GM13976 (cell line): ENCODE measurements at regions not wholly inside any gene's neighbourhood (a gene's known extent, or its start where the extent isn't known, plus 50 kb on each side); places are given as distances from the start of the nearest gene placed in this dataset.

Experiments used
- DNase-seq: peaks from one replicate; pipeline ENCODE4 v3.0.0; 2012; ENCODE audit warnings: low spot score
- in situ Hi-C: fragments of 300-500 bp; cut with MboI; formaldehyde crosslinking; loops from one replicate; pipeline ENCODE4 v1.12.0; 2022; ENCODE audit warnings: low sequenced_read_pairs, mixed read lengths, inconsistent platforms; ENCODE audit not compliant: unreplicated experiment
- TF ChIP-seq, protein P1 (sequence below): IDR thresholded peaks from 2 replicates; pipeline ENCODE4 v1.5.1; 2012; ENCODE audit warnings: borderline replicate concordance, mild to moderate bottlenecking; ENCODE audit not compliant: insufficient read depth; ENCODE audit errors: extremely low read depth, missing control alignments, control extremely low read depth

GRCh38 chr19:33898062-33898677 is 101.5 kb downstream of the KCTD15 start:
- TF ChIP-seq, protein P1, sequence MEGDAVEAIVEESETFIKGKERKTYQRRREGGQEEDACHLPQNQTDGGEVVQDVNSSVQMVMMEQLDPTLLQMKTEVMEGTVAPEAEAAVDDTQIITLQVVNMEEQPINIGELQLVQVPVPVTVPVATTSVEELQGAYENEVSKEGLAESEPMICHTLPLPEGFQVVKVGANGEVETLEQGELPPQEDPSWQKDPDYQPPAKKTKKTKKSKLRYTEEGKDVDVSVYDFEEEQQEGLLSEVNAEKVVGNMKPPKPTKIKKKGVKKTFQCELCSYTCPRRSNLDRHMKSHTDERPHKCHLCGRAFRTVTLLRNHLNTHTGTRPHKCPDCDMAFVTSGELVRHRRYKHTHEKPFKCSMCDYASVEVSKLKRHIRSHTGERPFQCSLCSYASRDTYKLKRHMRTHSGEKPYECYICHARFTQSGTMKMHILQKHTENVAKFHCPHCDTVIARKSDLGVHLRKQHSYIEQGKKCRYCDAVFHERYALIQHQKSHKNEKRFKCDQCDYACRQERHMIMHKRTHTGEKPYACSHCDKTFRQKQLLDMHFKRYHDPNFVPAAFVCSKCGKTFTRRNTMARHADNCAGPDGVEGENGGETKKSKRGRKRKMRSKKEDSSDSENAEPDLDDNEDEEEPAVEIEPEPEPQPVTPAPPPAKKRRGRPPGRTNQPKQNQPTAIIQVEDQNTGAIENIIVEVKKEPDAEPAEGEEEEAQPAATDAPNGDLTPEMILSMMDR = no peak
- in situ Hi-C loops = no loop called here

GRCh38 chr19:33900817-33901216 is 104.1 kb downstream of the KCTD15 start:
- TF ChIP-seq, protein P1 = no peak
- in situ Hi-C loops = no loop called here
- DNase-seq = no peak

More at GRCh38 chr19:33898062-33898677, 101.5 kb downstream of the KCTD15 start:
- no peak for DNase-seq

DNA sequence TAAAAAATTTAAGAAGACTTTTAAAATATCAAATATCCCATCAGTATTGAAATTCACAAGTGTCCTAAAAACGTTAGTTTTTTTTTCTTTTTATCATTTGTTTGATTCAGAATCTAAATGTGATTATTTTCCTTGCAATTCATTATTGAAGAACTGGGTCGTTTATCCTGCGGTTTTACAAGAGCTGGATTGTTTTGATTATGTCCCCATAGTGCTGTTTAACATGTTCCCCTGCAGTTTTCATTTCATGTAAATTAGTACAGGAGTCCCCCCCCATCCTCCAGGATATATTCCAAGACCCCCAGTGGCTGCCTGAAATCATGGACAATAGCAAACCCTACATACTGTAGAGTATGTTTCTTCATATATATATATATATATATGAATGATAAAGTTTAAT is 105.7 kb downstream of the KCTD15 start:
- DNase-seq = no peak
- in situ Hi-C loops = no loop called here
- TF ChIP-seq, protein P1 = no peak

DNA sequence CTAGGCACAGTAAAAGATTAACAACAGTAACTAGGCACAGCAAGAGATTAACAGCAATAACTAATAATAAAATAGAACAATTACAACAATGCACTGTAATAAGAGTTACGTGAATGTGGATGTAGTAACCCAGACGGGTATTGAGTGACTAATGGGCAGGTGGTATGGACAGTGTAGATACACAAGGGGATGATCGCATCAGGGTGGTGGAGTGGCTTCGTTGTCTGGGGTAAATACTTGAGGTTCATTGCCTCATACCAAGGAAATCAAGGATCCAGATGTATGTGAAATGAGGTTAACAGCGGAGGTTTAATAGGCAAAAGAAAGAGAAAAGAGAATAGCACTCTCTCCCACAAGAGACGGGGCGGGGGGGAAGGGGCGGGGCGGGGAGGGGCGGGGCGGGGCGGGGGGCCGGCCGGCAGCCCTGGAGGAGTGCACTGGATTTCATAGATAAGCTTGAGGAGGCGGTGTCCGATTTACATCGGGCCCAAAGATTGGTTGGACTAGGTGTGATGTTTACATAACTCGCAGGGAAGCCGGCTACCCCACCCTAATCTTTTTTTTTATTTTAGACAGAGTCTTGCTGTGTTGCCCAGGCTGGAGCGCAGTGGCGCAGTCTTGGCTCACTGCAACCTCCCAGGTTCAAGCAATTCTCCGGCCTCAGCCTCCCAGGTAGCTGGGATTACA is 106.3 kb downstream of the KCTD15 start:
- in situ Hi-C loops = no loop called here
- TF ChIP-seq, protein P1 = no peak

DNA sequence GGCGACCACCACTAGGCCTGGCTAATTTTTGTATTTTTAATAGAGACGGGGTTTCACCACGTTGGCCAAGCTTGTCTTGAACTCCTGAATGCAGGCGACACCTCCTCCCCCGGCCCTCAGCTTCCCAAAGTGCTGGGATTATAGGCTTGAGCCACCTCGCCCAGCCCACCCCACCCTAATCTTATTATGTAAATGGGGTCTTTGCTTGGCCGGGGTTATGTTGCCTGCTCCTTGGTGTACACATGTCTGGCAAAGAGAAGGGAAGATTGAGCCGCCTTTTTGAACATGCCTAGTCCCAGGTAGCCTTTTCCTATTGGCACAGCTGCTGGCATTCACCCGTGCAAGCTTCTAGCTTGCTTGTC is 106.8 kb downstream of the KCTD15 start:
- in situ Hi-C loops = no loop called here
- TF ChIP-seq, protein P1 = no peak
- no peak for DNase-seq

More for the DNA sequence above, 106.3 kb downstream of the KCTD15 start:
- DNase-seq = no peak

DNA sequence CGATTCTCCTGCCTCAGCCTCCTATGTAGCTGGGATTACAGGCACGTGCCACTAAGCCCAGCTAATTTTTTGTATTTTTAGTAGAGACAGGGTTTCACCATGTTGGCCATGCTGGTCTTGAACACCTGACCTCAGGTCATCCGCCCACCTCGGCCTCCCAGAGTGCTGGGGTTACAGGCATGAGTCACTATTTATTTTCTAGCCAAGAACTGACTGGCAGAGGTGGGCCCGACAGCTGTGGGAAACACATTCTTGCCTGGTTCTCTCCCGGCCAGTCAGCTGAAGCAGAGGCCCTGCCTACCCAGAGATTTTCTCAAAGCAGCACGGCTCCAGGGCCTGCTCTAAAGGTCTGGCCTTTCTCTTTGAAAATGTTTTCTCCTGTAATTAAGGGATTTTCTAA is 108.0 kb downstream of the KCTD15 start:
- no peak for DNase-seq
- TF ChIP-seq, protein P1 = no peak
- in situ Hi-C loops = no loop called here
